ENCODE measurements at regions not wholly inside any gene's neighbourhood (a gene's known extent, or its start where the extent isn't known, plus 50 kb on each side); places are given as distances from the start of the nearest gene placed in this dataset.

GRCh38 chr3:10672422-10672821, 143.6 kb upstream of the SLC6A11 start:
- no peak overlapping the region for H3K4me3 ChIP-seq (ENCODE audit: insufficient read depth, low read length, poor library complexity, severe bottlenecking)
- H4K20me1 ChIP-seq (ENCODE audit: low read depth, low read length) = no peaks in the 10 kb centered on the region; the same call in 1 of the 2 replicates
- H3K27me3 ChIP-seq (ENCODE audit: low read length) = no peaks in the 10 kb centered on the region
- no peak overlapping the region for H3K9ac ChIP-seq (ENCODE audit: low read length)
- H3K9me3 ChIP-seq (ENCODE audit: insufficient read depth, low read length) = no peaks in the 10 kb centered on the region
- no peak overlapping the region for H3K4me2 ChIP-seq (ENCODE audit: low read depth, low read length, poor library complexity, severe bottlenecking)
- TF ChIP-seq, protein P1, sequence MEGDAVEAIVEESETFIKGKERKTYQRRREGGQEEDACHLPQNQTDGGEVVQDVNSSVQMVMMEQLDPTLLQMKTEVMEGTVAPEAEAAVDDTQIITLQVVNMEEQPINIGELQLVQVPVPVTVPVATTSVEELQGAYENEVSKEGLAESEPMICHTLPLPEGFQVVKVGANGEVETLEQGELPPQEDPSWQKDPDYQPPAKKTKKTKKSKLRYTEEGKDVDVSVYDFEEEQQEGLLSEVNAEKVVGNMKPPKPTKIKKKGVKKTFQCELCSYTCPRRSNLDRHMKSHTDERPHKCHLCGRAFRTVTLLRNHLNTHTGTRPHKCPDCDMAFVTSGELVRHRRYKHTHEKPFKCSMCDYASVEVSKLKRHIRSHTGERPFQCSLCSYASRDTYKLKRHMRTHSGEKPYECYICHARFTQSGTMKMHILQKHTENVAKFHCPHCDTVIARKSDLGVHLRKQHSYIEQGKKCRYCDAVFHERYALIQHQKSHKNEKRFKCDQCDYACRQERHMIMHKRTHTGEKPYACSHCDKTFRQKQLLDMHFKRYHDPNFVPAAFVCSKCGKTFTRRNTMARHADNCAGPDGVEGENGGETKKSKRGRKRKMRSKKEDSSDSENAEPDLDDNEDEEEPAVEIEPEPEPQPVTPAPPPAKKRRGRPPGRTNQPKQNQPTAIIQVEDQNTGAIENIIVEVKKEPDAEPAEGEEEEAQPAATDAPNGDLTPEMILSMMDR (IDR thresholded peaks at IDR 0.05; ENCODE audit: insufficient read depth, low read length, poor library complexity, severe bottlenecking) = no peak
- TF ChIP-seq EZH2phosphoT487 (conservative IDR thresholded peaks at IDR 0.05; ENCODE audit: low read length) = no peak
- H3K79me2 ChIP-seq (ENCODE audit: insufficient read depth, low read length) = no peaks in the 10 kb centered on the region
- H3F3A ChIP-seq (ENCODE audit: insufficient read depth) = no peaks in the 10 kb centered on the region
- no peaks in the 10 kb centered on the region for H3K36me3 ChIP-seq (ENCODE audit: low read length)
- H3K27ac ChIP-seq (ENCODE audit: low read depth, low read length) = no peak overlapping the region
- no peak overlapping the region for H2AFZ ChIP-seq (ENCODE audit: low read depth, low read length, severe bottlenecking)
- H3K9me2 ChIP-seq (replicated peaks; ENCODE audit: insufficient read depth, low read length) = no peaks in the 10 kb centered on the region

- no peaks in the 10 kb centered on the region; the same call in 1 of the 2 replicates for H4K20me1 ChIP-seq (ENCODE audit: low read depth, low read length)
- no peaks in the 10 kb centered on the region for H3K79me2 ChIP-seq (ENCODE audit: insufficient read depth, low read length)
- H3K9ac ChIP-seq (ENCODE audit: low read length) = no peak overlapping the region
- no peak overlapping the region for H3K27ac ChIP-seq (ENCODE audit: low read depth, low read length)
- no peaks in the 10 kb centered on the region for H3F3A ChIP-seq (ENCODE audit: insufficient read depth)
- TF ChIP-seq EZH2phosphoT487 (conservative IDR thresholded peaks at IDR 0.05; ENCODE audit: low read length) = no peak
- TF ChIP-seq, protein P1 (IDR thresholded peaks at IDR 0.05; ENCODE audit: insufficient read depth, low read length, poor library complexity, severe bottlenecking) = no peak
- H2AFZ ChIP-seq (ENCODE audit: low read depth, low read length, severe bottlenecking) = no peak overlapping the region
- H3K27me3 ChIP-seq (ENCODE audit: low read length) = no peaks in the 10 kb centered on the region
- H3K4me3 ChIP-seq (ENCODE audit: insufficient read depth, low read length, poor library complexity, severe bottlenecking) = no peak overlapping the region
- no peaks in the 10 kb centered on the region for H3K9me2 ChIP-seq (replicated peaks; ENCODE audit: insufficient read depth, low read length)
- no peak overlapping the region for H3K4me2 ChIP-seq (ENCODE audit: low read depth, low read length, poor library complexity, severe bottlenecking)
- no peaks in the 10 kb centered on the region for H3K9me3 ChIP-seq (ENCODE audit: insufficient read depth, low read length)
- no peaks in the 10 kb centered on the region for H3K36me3 ChIP-seq (ENCODE audit: low read length)
These were observed 141.4 kb upstream of the SLC6A11 start for GRCh38 chr3:10674578-10674977.

GRCh38 chr3:10676905-10677304, 139.1 kb upstream of the SLC6A11 start:
- no peak overlapping the region for H3K4me2 ChIP-seq (ENCODE audit: low read depth, low read length, poor library complexity, severe bottlenecking)
- no peak overlapping the region for H3K4me3 ChIP-seq (ENCODE audit: insufficient read depth, low read length, poor library complexity, severe bottlenecking)
- H3K36me3 ChIP-seq (ENCODE audit: low read length) = no peaks in the 10 kb centered on the region
- H3K9me3 ChIP-seq (ENCODE audit: insufficient read depth, low read length) = no peaks in the 10 kb centered on the region
- no peaks in the 10 kb centered on the region for H3F3A ChIP-seq (ENCODE audit: insufficient read depth)
- no peaks in the 10 kb centered on the region for H3K27me3 ChIP-seq (ENCODE audit: low read length)
- H4K20me1 ChIP-seq (ENCODE audit: low read depth, low read length) = no peaks in the 10 kb centered on the region; the same call in 1 of the 2 replicates
- no peaks in the 10 kb centered on the region for H3K79me2 ChIP-seq (ENCODE audit: insufficient read depth, low read length)
- no peak overlapping the region for H2AFZ ChIP-seq (ENCODE audit: low read depth, low read length, severe bottlenecking)
- no peak overlapping the region for H3K27ac ChIP-seq (ENCODE audit: low read depth, low read length)
- no peak overlapping the region for H3K9ac ChIP-seq (ENCODE audit: low read length)
- no peaks in the 10 kb centered on the region for H3K9me2 ChIP-seq (replicated peaks; ENCODE audit: insufficient read depth, low read length)
- TF ChIP-seq EZH2phosphoT487 (conservative IDR thresholded peaks at IDR 0.05; ENCODE audit: low read length) = no peak
- TF ChIP-seq, protein P1 (IDR thresholded peaks at IDR 0.05; ENCODE audit: insufficient read depth, low read length, poor library complexity, severe bottlenecking) = no peak

Measured in SU-DHL-6 (cell line).